ENCODE measurements at regions not wholly inside any gene's neighbourhood (a gene's known extent, or its start where the extent isn't known, plus 50 kb on each side); places are given as distances from the start of the nearest gene placed in this dataset.

DNA sequence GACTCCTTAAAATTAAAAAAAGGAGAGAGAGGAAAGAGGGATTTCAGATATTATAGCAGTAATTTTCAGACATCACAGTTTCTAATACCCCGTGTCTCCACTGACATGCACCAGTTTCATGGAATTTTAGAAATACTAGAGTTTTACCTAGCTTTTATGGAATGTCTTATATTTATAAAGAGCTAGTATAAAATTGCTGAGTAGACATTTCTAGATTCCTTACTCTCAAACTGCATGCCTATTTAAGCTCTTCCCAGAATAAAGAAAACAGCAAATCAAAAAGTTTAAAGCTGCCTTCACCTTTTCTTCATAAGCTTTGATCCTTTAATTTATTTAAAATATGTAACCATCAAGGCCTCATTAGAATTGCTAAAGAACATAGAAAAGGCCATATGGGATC, 247.4 kb upstream of the IL12A start:
- intact Hi-C loops (cut with micrococcal nuclease): no loop called here
- Mint-ChIP-seq H3K4me3 (no peak overlapping the region), H3K36me3 (no peaks in the 10 kb centered on the region), H3K27me3 (ENCODE audit: low read depth in 2 of 2) (peaks cover 0 to 3% of the 10 kb centered on the region in 2 donors), H3K27ac (no peak overlapping the region), H3K9me3 (peaks cover 0 to 2% of the 10 kb centered on the region in 2 donors), H3K4me1 (no peaks in the 10 kb centered on the region)
- Histone ChIP-seq H3K36me3 (ENCODE audit: control insufficient read depth, insufficient read depth, low read length) (no peaks in the 10 kb centered on the region), H3K4me3 (ENCODE audit: low read length) (no peak overlapping the region), H3K4me1 (ENCODE audit: control insufficient read depth, insufficient read depth, low read length) (no peaks in the 10 kb centered on the region), H3K27me3 (ENCODE audit: control insufficient read depth, insufficient read depth, low read length) (no peaks in the 10 kb centered on the region), H3K27ac (ENCODE audit: low read length) (no peak overlapping the region), H3K9me3 (ENCODE audit: control insufficient read depth, insufficient read depth, low read length) (no peaks in the 10 kb centered on the region)
- WGBS (ENCODE audit: insufficient coverage): no CpG with 5 or more reads among the region's 1 CpG
- DNase-seq: no peak
- ATAC-seq: no peak
- TF ChIP-seq, protein P1, sequence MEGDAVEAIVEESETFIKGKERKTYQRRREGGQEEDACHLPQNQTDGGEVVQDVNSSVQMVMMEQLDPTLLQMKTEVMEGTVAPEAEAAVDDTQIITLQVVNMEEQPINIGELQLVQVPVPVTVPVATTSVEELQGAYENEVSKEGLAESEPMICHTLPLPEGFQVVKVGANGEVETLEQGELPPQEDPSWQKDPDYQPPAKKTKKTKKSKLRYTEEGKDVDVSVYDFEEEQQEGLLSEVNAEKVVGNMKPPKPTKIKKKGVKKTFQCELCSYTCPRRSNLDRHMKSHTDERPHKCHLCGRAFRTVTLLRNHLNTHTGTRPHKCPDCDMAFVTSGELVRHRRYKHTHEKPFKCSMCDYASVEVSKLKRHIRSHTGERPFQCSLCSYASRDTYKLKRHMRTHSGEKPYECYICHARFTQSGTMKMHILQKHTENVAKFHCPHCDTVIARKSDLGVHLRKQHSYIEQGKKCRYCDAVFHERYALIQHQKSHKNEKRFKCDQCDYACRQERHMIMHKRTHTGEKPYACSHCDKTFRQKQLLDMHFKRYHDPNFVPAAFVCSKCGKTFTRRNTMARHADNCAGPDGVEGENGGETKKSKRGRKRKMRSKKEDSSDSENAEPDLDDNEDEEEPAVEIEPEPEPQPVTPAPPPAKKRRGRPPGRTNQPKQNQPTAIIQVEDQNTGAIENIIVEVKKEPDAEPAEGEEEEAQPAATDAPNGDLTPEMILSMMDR (IDR thresholded peaks at IDR 0.05): no peak

GRCh38 chr3:159748425-159748824, 240.2 kb upstream of the IL12A start:
- Mint-ChIP-seq H3K27me3 (ENCODE audit: low read depth in 2 of 2) (peaks cover 0 to 4% of the 10 kb centered on the region in 2 donors), H3K4me1 (no peaks in the 10 kb centered on the region), H3K27ac (no peak overlapping the region), H3K4me3 (no peak overlapping the region), H3K9me3 (peaks cover 0 to 2% of the 10 kb centered on the region in 2 donors), H3K36me3 (no peaks in the 10 kb centered on the region)
- ATAC-seq (no peak), DNase-seq (no peak)
- intact Hi-C loops (cut with micrococcal nuclease): no loop called here
- no peaks in the 10 kb centered on the region for H3K4me1 ChIP-seq (ENCODE audit: control insufficient read depth, insufficient read depth, low read length)
- H3K36me3 ChIP-seq (ENCODE audit: control insufficient read depth, insufficient read depth, low read length): no peaks in the 10 kb centered on the region
- TF ChIP-seq, protein P1 (IDR thresholded peaks at IDR 0.05): no peak
- H3K9me3 ChIP-seq (ENCODE audit: control insufficient read depth, insufficient read depth, low read length): no peaks in the 10 kb centered on the region
- no peaks in the 10 kb centered on the region for H3K27me3 ChIP-seq (ENCODE audit: control insufficient read depth, insufficient read depth, low read length)
- 62% methylated on average over 1 of the region's 1 CpG for WGBS (ENCODE audit: insufficient coverage)
- H3K27ac ChIP-seq (ENCODE audit: low read length): no peak overlapping the region
- H3K4me3 ChIP-seq (ENCODE audit: low read length): no peak overlapping the region

DNA sequence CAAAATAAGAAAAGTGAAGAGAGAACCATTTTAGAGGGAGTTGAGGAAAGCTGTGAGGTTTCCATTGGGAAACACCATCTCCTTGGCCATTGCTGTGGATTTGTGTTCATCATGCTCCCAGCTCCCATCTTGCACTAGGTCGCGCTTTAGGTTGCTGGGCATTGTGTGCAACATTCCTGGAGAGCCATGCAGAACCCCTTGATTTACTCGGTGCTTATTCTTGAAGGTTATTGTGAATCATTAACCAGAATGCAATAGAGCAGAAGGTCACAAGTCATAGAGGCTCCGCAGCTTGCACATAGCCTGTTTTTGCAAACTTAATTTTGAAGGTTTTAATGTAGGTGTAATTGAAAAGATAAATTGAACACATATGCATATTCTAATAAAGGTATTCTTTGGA, 239.2 kb upstream of the IL12A start:
- H3K36me3 ChIP-seq (ENCODE audit: control insufficient read depth, insufficient read depth, low read length): no peaks in the 10 kb centered on the region
- 97% methylated on average over 4 of the region's 4 CpGs for WGBS (ENCODE audit: insufficient coverage)
- Mint-ChIP-seq H3K4me3 (no peak overlapping the region), H3K27ac (no peak overlapping the region), H3K36me3 (no peaks in the 10 kb centered on the region), H3K9me3 (peaks cover 3 to 6% of the 10 kb centered on the region in 2 donors), H3K4me1 (no peaks in the 10 kb centered on the region), H3K27me3 (ENCODE audit: low read depth in 2 of 2) (peaks cover 0 to 4% of the 10 kb centered on the region in 2 donors)
- no peak for ATAC-seq
- intact Hi-C loops (cut with micrococcal nuclease): no loop called here
- TF ChIP-seq, protein P1 (IDR thresholded peaks at IDR 0.05): no peak
- no peaks in the 10 kb centered on the region for H3K9me3 ChIP-seq (ENCODE audit: control insufficient read depth, insufficient read depth, low read length)
- no peaks in the 10 kb centered on the region for H3K4me1 ChIP-seq (ENCODE audit: control insufficient read depth, insufficient read depth, low read length)
- no peak overlapping the region for H3K4me3 ChIP-seq (ENCODE audit: low read length)
- H3K27me3 ChIP-seq (ENCODE audit: control insufficient read depth, insufficient read depth, low read length): no peaks in the 10 kb centered on the region
- DNase-seq: no peak
- H3K27ac ChIP-seq (ENCODE audit: low read length): no peak overlapping the region

DNA sequence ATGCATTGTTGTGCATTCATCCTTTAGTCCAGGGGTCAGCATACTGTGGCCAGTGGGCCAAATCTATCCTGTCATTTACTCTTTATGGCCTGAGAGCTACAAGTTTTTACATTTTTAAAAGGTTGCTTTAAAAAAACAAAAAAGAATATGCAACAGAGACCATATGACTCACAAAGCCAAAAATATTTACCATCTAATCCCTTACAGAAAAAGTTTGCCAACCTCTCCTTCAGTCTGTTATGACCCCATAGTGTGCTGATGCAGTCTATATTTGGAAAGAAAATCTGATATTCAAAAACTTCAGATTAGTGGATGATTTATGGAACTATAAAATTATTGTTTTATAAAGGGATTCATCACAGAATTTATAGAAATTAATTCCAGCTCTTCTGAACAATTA, 237.5 kb upstream of the IL12A start:
- no peak for ATAC-seq
- intact Hi-C loops (cut with micrococcal nuclease): no loop called here
- Mint-ChIP-seq H3K9me3 (peaks cover 3 to 6% of the 10 kb centered on the region in 2 donors), H3K4me3 (no peak overlapping the region), H3K27ac (no peak overlapping the region), H3K27me3 (ENCODE audit: low read depth in 2 of 2) (peaks cover 0 to 4% of the 10 kb centered on the region in 2 donors), H3K4me1 (no peaks in the 10 kb centered on the region), H3K36me3 (no peaks in the 10 kb centered on the region)
- Histone ChIP-seq H3K4me3 (ENCODE audit: low read length) (no peak overlapping the region), H3K4me1 (ENCODE audit: control insufficient read depth, insufficient read depth, low read length) (no peaks in the 10 kb centered on the region), H3K27me3 (ENCODE audit: control insufficient read depth, insufficient read depth, low read length) (no peaks in the 10 kb centered on the region), H3K36me3 (ENCODE audit: control insufficient read depth, insufficient read depth, low read length) (no peaks in the 10 kb centered on the region), H3K27ac (ENCODE audit: low read length) (no peak overlapping the region), H3K9me3 (ENCODE audit: control insufficient read depth, insufficient read depth, low read length) (no peaks in the 10 kb centered on the region)
- DNase-seq: no peak
- TF ChIP-seq, protein P1 (IDR thresholded peaks at IDR 0.05): no peak

Measured in natural killer cell (primary cell).